ENCODE measurements at regions not wholly inside any gene's neighbourhood (a gene's known extent, or its start where the extent isn't known, plus 50 kb on each side); places are given as distances from the start of the nearest gene placed in this dataset.

DNA sequence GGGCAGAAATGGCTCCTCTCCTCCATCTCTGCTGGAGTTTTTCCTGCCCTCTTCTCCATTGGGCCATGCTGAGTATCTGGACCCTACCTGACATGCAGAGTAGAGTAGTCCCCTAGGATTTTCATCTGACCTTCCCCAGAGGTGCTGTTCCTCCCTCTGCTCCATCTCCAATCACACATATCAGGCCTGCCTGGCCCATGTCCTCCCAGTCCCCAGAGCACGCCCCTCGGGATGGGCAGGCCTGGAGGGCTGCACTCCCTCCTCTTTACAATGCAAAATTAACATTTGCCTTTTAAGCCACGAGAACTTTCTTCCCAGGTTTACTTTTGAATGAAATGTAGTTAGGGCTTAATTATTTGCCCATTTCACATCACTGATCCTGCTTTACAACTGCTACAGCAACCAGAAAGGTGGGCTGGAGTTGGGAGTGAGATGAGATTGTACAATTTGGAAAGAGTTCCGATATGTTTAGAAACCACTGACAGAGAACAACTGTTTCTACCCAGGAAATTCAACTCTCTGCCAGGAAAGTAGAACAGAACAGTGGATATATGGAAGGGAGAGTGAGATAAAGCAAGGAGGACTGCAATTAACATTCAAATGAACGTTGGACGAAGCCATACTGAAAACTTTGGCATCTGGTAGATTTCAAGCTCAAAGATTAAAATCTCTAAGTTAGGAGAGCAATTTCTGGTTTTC, 184.0 kb upstream of the HABP2 start:
- Histone ChIP-seq H3K27me3 (ENCODE audit: insufficient read depth, poor library complexity, severe bottlenecking) (no peaks in the 10 kb centered on the region), H3K4me3 (replicated peaks; ENCODE audit: insufficient read depth, low read length) (no peak overlapping the region), H3K27ac (replicated peaks) (no peak overlapping the region)
- no peak for DNase-seq (ENCODE audit: low read depth in 1 of 2, low spot score in 1 of 2)
- TF ChIP-seq, protein P1, sequence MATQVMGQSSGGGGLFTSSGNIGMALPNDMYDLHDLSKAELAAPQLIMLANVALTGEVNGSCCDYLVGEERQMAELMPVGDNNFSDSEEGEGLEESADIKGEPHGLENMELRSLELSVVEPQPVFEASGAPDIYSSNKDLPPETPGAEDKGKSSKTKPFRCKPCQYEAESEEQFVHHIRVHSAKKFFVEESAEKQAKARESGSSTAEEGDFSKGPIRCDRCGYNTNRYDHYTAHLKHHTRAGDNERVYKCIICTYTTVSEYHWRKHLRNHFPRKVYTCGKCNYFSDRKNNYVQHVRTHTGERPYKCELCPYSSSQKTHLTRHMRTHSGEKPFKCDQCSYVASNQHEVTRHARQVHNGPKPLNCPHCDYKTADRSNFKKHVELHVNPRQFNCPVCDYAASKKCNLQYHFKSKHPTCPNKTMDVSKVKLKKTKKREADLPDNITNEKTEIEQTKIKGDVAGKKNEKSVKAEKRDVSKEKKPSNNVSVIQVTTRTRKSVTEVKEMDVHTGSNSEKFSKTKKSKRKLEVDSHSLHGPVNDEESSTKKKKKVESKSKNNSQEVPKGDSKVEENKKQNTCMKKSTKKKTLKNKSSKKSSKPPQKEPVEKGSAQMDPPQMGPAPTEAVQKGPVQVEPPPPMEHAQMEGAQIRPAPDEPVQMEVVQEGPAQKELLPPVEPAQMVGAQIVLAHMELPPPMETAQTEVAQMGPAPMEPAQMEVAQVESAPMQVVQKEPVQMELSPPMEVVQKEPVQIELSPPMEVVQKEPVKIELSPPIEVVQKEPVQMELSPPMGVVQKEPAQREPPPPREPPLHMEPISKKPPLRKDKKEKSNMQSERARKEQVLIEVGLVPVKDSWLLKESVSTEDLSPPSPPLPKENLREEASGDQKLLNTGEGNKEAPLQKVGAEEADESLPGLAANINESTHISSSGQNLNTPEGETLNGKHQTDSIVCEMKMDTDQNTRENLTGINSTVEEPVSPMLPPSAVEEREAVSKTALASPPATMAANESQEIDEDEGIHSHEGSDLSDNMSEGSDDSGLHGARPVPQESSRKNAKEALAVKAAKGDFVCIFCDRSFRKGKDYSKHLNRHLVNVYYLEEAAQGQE (IDR thresholded peaks at IDR 0.05; ENCODE audit: insufficient replicate concordance, low read depth): no peak
- TF ChIP-seq SPI1 (IDR thresholded peaks at IDR 0.05; ENCODE audit: borderline replicate concordance, low read depth): no peak
- TF ChIP-seq GABPA (IDR thresholded peaks at IDR 0.05; ENCODE audit: low read depth): no peak
- no peak for TF ChIP-seq POLR2AphosphoS5 (IDR thresholded peaks at IDR 0.05; ENCODE audit: low read depth)
- TF ChIP-seq, protein P2, sequence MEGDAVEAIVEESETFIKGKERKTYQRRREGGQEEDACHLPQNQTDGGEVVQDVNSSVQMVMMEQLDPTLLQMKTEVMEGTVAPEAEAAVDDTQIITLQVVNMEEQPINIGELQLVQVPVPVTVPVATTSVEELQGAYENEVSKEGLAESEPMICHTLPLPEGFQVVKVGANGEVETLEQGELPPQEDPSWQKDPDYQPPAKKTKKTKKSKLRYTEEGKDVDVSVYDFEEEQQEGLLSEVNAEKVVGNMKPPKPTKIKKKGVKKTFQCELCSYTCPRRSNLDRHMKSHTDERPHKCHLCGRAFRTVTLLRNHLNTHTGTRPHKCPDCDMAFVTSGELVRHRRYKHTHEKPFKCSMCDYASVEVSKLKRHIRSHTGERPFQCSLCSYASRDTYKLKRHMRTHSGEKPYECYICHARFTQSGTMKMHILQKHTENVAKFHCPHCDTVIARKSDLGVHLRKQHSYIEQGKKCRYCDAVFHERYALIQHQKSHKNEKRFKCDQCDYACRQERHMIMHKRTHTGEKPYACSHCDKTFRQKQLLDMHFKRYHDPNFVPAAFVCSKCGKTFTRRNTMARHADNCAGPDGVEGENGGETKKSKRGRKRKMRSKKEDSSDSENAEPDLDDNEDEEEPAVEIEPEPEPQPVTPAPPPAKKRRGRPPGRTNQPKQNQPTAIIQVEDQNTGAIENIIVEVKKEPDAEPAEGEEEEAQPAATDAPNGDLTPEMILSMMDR (IDR thresholded peaks at IDR 0.05; ENCODE audit: insufficient read depth, low read length): no peak

DNA sequence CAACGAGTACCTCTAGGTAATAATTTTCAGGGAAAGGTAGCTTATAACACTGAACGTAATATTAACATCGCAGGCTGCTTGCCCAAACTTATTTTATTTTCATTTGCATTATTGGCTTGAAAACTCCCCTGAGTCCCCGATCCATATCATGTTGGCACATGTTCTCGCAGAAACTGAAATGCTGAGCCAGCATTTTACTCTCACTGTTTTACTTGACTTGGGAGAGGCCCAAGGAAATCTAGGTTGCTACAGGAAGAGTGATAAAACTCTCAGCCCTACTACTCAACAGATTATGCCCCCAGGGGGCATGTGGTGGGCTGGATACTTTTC, 183.5 kb upstream of the HABP2 start:
- H3K27ac ChIP-seq (replicated peaks): no peak overlapping the region
- no peak for TF ChIP-seq SPI1 (IDR thresholded peaks at IDR 0.05; ENCODE audit: borderline replicate concordance, low read depth)
- TF ChIP-seq GABPA (IDR thresholded peaks at IDR 0.05; ENCODE audit: low read depth): no peak
- TF ChIP-seq, protein P2 (IDR thresholded peaks at IDR 0.05; ENCODE audit: insufficient read depth, low read length): no peak
- TF ChIP-seq, protein P1 (IDR thresholded peaks at IDR 0.05; ENCODE audit: insufficient replicate concordance, low read depth): no peak
- TF ChIP-seq POLR2AphosphoS5 (IDR thresholded peaks at IDR 0.05; ENCODE audit: low read depth): no peak
- no peaks in the 10 kb centered on the region for H3K27me3 ChIP-seq (ENCODE audit: insufficient read depth, poor library complexity, severe bottlenecking)
- no peak overlapping the region for H3K4me3 ChIP-seq (replicated peaks; ENCODE audit: insufficient read depth, low read length)
- no peak for DNase-seq (ENCODE audit: low read depth in 1 of 2, low spot score in 1 of 2)

DNA sequence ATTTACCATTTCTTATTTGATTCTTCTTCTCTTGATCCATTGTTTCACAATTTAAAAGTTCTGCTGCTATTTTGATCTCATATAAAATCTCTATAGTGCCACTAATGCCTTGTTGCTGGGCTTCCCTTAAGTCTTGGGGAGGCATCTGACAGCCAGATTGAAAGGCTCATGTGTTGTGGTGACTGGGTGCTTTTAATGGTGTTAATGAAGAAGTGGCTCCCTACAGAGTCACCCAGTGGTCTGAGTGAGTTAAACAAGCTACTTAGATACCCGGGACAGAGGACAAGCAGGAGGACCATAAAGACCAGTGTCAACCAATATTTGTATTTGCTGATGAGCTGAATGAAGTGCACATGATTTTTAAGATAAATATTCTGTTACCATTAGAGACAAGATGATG, 176.4 kb upstream of the HABP2 start:
- no peak for DNase-seq (ENCODE audit: low read depth in 1 of 2, low spot score in 1 of 2)
- Histone ChIP-seq H3K27ac (replicated peaks) (no peak overlapping the region), H3K4me3 (replicated peaks; ENCODE audit: insufficient read depth, low read length) (no peak overlapping the region), H3K27me3 (ENCODE audit: insufficient read depth, poor library complexity, severe bottlenecking) (no peaks in the 10 kb centered on the region)
- no peak for TF ChIP-seq GABPA (IDR thresholded peaks at IDR 0.05; ENCODE audit: low read depth)

DNA sequence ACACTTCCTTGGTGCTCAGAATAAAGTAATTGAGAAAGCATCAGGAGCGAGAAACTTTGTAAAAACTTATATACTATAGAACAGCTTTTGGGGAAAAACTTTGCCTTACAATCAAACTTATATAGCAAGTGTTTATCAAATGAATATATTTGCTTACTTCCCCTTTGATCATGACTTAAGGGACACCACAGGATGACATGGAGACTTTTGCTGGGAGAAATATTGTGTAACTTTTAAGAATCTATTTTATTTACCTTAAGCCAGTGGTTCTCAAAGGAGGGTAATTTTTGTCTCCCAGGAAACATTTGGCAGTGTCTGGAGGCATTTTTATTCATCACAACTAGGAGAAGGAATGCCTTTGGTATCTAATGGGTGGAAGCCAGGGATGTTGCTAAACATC, 173.8 kb upstream of the HABP2 start:
- no peak for DNase-seq (ENCODE audit: low read depth in 1 of 2, low spot score in 1 of 2)
- no peak overlapping the region for H3K4me3 ChIP-seq (replicated peaks; ENCODE audit: insufficient read depth, low read length)
- no peak for TF ChIP-seq SPI1 (IDR thresholded peaks at IDR 0.05; ENCODE audit: borderline replicate concordance, low read depth)
- no peak overlapping the region for H3K27ac ChIP-seq (replicated peaks)
- H3K27me3 ChIP-seq (ENCODE audit: insufficient read depth, poor library complexity, severe bottlenecking): peaks cover 8% of the 10 kb centered on the region

DNA sequence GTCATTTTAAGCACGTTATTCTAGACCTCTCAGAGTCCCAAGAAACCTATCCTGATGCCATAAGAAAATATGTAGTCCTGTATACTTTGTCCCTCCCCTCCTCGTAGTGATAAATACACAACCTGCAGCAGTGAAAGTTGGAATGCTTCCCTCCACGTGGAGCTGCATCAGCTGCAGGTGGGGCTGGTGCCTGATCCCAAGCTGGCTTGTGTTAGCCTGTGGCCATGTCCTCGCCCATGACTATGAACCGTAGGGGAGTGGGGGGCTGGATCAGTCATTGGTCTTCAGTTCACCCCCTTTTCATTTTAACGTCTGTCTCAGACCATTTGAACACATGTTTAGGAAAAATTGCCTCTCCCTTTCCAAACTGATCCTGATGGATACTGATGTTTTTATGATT, 171.4 kb upstream of the HABP2 start:
- Histone ChIP-seq H3K27me3 (ENCODE audit: insufficient read depth, poor library complexity, severe bottlenecking) (peaks cover 15% of the 10 kb centered on the region), H3K27ac (replicated peaks) (no peak overlapping the region), H3K4me3 (replicated peaks; ENCODE audit: insufficient read depth, low read length) (no peak overlapping the region)
- TF ChIP-seq GABPA (IDR thresholded peaks at IDR 0.05; ENCODE audit: low read depth) (no peak), SPI1 (IDR thresholded peaks at IDR 0.05; ENCODE audit: borderline replicate concordance, low read depth) (no peak), POLR2AphosphoS5 (IDR thresholded peaks at IDR 0.05; ENCODE audit: low read depth) (no peak)
- TF ChIP-seq, protein P2 (IDR thresholded peaks at IDR 0.05; ENCODE audit: insufficient read depth, low read length): no peak
- TF ChIP-seq, protein P1 (IDR thresholded peaks at IDR 0.05; ENCODE audit: insufficient replicate concordance, low read depth): no peak
- DNase-seq (ENCODE audit: low read depth in 1 of 2, low spot score in 1 of 2): no peak

Data from HL-60 (cell line).